ENCODE measurements at regions not wholly inside any gene's neighbourhood (a gene's known extent, or its start where the extent isn't known, plus 50 kb on each side); places are given as distances from the start of the nearest gene placed in this dataset.

DNA sequence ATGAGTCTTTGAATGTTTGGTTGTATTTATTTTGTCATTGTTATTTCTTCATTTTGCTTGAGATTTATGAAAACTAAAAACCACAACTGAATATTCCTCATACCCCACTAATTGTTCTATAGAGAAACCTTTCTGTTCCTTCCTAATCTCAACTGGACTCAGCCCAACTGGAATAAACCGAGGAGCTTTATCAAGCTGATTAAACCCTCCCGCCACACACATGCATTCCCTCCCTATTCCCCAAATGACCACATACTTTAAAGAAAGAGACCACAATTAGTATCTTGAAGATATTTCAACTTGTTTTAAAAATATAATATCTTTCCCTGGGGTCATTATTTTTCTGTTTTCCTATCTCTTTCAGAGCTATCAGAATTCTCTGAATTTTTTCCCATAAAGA, 107.5 kb downstream of the OSR1 start:
- TF ChIP-seq, protein P1, sequence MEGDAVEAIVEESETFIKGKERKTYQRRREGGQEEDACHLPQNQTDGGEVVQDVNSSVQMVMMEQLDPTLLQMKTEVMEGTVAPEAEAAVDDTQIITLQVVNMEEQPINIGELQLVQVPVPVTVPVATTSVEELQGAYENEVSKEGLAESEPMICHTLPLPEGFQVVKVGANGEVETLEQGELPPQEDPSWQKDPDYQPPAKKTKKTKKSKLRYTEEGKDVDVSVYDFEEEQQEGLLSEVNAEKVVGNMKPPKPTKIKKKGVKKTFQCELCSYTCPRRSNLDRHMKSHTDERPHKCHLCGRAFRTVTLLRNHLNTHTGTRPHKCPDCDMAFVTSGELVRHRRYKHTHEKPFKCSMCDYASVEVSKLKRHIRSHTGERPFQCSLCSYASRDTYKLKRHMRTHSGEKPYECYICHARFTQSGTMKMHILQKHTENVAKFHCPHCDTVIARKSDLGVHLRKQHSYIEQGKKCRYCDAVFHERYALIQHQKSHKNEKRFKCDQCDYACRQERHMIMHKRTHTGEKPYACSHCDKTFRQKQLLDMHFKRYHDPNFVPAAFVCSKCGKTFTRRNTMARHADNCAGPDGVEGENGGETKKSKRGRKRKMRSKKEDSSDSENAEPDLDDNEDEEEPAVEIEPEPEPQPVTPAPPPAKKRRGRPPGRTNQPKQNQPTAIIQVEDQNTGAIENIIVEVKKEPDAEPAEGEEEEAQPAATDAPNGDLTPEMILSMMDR (IDR thresholded peaks at IDR 0.05; ENCODE audit: low read depth, low read length) = no peak
- Histone ChIP-seq H3K9me3 (no peaks in the 10 kb centered on the region), H3K27me3 (no peaks in the 10 kb centered on the region), H3K4me1 (no peaks in the 10 kb centered on the region), H3K4me3 (ENCODE audit: low read depth, low read length) (no peak overlapping the region), H3K36me3 (no peaks in the 10 kb centered on the region)
- no peak for DNase-seq

GRCh38 chr2:19247186-19247585, 111.2 kb downstream of the OSR1 start:
- DNase-seq = no peak
- H3K27me3 ChIP-seq = no peaks in the 10 kb centered on the region
- H3K36me3 ChIP-seq = no peaks in the 10 kb centered on the region

DNA sequence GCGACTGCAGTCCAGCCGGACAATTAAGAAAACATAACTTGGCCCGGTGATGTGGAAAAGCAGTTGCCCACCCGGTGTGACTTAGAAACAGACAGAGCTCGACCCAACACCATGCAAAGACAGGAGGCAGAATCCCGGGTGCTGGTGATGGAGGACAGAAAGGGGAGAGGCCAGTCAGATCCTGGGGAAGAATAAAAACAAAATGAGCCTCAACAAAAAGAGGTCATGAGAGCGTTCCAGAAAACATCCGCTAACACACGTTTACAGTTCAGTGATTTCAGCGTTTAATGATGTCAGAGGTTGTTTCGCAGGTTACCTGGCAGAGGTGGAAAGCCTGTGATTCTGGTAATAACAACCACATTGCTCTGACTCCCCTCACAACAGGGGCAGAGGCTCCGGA, 111.9 kb downstream of the OSR1 start:
- no peaks in the 10 kb centered on the region for H3K27me3 ChIP-seq
- TF ChIP-seq, protein P1 (IDR thresholded peaks at IDR 0.05; ENCODE audit: low read depth, low read length) = no peak
- H3K9me3 ChIP-seq = no peaks in the 10 kb centered on the region
- H3K4me1 ChIP-seq = no peaks in the 10 kb centered on the region
- H3K4me3 ChIP-seq (ENCODE audit: low read depth, low read length) = no peak overlapping the region
- H3K36me3 ChIP-seq = no peaks in the 10 kb centered on the region
- no peak for DNase-seq

More at GRCh38 chr2:19247186-19247585, 111.2 kb downstream of the OSR1 start:
- H3K9me3 ChIP-seq = no peaks in the 10 kb centered on the region
- TF ChIP-seq, protein P1 (IDR thresholded peaks at IDR 0.05; ENCODE audit: low read depth, low read length) = no peak
- H3K4me1 ChIP-seq = no peaks in the 10 kb centered on the region
- no peak overlapping the region for H3K4me3 ChIP-seq (ENCODE audit: low read depth, low read length)

GRCh38 chr2:19244460-19245363, 113.7 kb downstream of the OSR1 start:
- Histone ChIP-seq H3K4me3 (ENCODE audit: low read depth, low read length) (no peak overlapping the region), H3K36me3 (no peaks in the 10 kb centered on the region), H3K4me1 (no peaks in the 10 kb centered on the region), H3K27me3 (no peaks in the 10 kb centered on the region), H3K9me3 (no peaks in the 10 kb centered on the region)
- TF ChIP-seq, protein P1 (IDR thresholded peaks at IDR 0.05; ENCODE audit: low read depth, low read length) = no peak
- DNase-seq = no peak

GRCh38 chr2:19238440-19239060, 119.9 kb downstream of the OSR1 start:
- Histone ChIP-seq H3K9me3 (no peaks in the 10 kb centered on the region), H3K27me3 (no peaks in the 10 kb centered on the region), H3K36me3 (no peaks in the 10 kb centered on the region), H3K4me3 (ENCODE audit: low read depth, low read length) (no peak overlapping the region), H3K4me1 (no peaks in the 10 kb centered on the region)
- TF ChIP-seq, protein P1 (IDR thresholded peaks at IDR 0.05; ENCODE audit: low read depth, low read length) = no peak
- no peak for DNase-seq

DNA sequence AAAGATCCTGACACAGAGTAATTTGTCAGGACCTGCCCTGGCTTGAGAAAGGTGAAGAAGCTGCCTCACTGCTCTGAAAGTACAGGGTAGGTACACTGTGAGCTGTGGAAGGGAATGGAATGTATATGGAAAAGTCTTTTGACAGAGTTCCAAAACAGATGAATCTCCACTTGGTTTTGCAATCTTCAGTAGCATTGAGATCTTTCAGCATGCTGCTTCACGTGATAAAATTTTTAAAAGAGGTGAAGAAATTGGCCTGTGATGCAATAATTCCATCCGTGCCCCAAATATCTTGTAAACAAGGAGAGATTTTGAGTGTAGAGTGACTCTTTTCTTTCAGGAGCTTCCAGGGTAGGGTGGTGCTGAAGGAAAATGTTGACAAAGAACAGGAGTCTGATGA, 123.1 kb downstream of the OSR1 start:
- TF ChIP-seq, protein P1 (IDR thresholded peaks at IDR 0.05; ENCODE audit: low read depth, low read length) = no peak
- Histone ChIP-seq H3K9me3 (no peaks in the 10 kb centered on the region), H3K4me3 (ENCODE audit: low read depth, low read length) (no peak overlapping the region), H3K4me1 (no peaks in the 10 kb centered on the region), H3K27me3 (no peaks in the 10 kb centered on the region), H3K36me3 (no peaks in the 10 kb centered on the region)
- DNase-seq = no peak

All from BE2C (cell line).